Fibroblast of pulmonary artery (primary cell): ENCODE measurements at regions not wholly inside any gene's neighbourhood (a gene's known extent, or its start where the extent isn't known, plus 50 kb on each side); places are given as distances from the start of the nearest gene placed in this dataset.

ENCODE experiments used
- DNase-seq: peaks from one replicate; pipeline ENCODE4 v3.0.0-alpha.2; 2010; ENCODE audit warnings: low read depth
- H3K4me3 ChIP-seq: replicated peaks from 2 replicates; pipeline ENCODE4 v1.5.1; 2011; ENCODE audit warnings: low read depth, mild to moderate bottlenecking, control low read depth, low read length, moderate library complexity
- TF ChIP-seq, protein P1 (sequence below): IDR thresholded peaks from 2 replicates; pipeline ENCODE4 v1.5.1; 2011; ENCODE audit warnings: mild to moderate bottlenecking, control low read depth, low read length, inconsistent platforms; ENCODE audit errors: missing control alignments

- H3K4me3 ChIP-seq, result no peak overlapping the region
- DNase-seq, result no peak
- TF ChIP-seq, protein P1, sequence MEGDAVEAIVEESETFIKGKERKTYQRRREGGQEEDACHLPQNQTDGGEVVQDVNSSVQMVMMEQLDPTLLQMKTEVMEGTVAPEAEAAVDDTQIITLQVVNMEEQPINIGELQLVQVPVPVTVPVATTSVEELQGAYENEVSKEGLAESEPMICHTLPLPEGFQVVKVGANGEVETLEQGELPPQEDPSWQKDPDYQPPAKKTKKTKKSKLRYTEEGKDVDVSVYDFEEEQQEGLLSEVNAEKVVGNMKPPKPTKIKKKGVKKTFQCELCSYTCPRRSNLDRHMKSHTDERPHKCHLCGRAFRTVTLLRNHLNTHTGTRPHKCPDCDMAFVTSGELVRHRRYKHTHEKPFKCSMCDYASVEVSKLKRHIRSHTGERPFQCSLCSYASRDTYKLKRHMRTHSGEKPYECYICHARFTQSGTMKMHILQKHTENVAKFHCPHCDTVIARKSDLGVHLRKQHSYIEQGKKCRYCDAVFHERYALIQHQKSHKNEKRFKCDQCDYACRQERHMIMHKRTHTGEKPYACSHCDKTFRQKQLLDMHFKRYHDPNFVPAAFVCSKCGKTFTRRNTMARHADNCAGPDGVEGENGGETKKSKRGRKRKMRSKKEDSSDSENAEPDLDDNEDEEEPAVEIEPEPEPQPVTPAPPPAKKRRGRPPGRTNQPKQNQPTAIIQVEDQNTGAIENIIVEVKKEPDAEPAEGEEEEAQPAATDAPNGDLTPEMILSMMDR, result no peak
These were observed 280.0 kb downstream of the HINT1 start for GRCh38 chr5:130885027-130885426.

DNA sequence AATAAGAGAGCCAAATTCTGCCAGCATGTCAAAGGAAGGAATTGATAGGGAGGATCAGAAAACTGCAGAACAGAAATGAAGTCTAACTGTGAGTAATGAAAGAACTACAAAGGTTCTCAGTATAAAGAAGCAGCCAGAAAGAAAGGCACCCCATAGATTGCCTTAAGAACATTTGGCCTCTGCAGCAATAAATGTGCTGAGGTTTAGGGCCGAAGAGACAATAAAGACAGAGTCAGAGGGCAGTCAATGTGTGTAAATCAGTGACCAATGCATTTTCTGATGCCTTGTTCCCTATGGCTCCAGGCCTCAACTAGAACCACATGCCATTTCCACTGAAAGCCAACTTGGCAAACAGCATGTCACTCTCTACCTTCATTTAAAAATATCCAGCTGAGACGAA is 281.0 kb downstream of the HINT1 start:
- H3K4me3 ChIP-seq, result no peak overlapping the region
- DNase-seq, result no peak
- TF ChIP-seq, protein P1, result no peak

DNA sequence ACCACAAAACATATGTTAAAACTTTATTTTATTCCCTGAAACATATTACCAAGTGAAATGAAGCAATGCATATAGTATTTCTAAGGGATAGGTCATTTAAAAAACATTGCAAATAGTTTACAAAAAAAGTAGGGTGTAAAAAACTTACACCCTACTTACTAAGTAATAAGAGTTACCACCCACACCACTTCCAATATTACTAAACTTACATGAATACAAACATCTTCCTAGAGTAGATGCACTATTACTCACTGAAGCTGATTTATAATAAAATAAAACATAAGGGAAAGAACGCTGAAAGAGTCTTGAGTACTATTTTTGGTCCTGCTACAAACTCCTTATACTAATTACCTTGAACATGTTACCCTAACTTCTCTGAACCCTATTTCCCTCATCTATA is 289.4 kb downstream of the HINT1 start:
- no peak for DNase-seq
- TF ChIP-seq, protein P1, result no peak
- H3K4me3 ChIP-seq, result no peak overlapping the region

DNA sequence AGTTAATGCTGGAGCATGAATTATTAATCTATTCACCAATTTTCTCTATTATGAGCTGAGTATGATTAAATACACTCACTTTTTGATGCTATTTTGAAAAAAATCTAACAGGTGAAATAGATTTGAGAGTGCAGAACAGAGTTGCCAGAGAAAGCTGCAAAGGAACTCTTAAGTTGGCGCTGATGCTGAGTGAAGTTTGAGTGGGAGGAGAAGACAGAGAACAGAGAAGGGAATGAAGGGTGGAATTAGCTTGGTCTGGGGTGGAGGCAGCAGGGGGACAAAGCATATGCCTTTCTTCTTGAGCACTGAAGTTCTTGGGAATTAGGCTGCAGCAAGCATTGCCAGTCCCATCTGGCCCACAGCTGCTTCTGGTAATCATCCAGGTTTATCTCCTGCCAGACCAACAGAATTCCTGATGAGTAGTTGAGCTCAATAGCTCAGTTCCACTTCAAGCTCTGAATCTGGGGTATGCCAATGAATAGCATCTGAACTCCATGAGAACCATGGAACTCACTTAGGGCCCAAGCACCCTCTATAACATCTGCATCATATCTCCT is 290.1 kb downstream of the HINT1 start:
- no peak overlapping the region for H3K4me3 ChIP-seq
- DNase-seq, result no peak
- TF ChIP-seq, protein P1, result no peak

DNA sequence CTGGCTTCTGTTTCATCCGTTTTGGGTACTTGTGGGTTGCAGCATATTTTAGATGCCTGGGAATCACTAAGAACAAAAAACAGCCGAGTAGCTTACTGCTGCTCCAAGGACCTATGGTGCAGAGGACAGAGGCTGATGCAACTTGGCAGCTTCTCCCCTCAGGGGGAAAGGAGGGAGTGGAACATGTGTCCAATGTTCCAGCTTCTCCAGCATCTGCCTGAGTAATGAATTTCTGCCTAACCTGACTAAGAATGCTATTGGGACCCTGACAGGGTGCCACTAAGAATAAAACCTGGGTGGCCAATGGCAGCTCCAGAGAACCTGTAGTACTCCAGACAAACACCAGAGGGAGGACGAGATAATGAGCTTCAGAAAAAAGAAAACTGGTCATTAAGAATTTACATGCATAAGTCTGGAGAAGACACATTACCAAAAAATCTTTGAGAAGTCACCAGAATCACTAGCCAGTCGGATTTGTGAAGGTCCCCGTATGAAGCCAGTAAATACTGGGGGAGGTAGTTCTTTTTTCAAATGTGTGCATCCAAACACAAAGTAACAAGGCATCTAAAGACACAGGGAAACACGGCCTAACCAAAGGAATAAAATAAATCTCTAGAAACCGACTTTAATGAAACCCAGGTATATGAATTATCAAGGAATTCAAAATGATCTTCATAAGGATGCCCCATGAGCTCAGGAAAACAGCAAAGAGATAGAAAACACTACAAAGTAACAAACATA is 293.5 kb downstream of the HINT1 start:
- TF ChIP-seq, protein P1, result peak; percentile 67
- no peak overlapping the region for H3K4me3 ChIP-seq
- DNase-seq, result peak; percentile 34

- TF ChIP-seq, protein P1, result no peak
- no peak for DNase-seq
- H3K4me3 ChIP-seq, result no peak overlapping the region
These were observed 294.4 kb downstream of the HINT1 start for GRCh38 chr5:130870691-130871090.

DNA sequence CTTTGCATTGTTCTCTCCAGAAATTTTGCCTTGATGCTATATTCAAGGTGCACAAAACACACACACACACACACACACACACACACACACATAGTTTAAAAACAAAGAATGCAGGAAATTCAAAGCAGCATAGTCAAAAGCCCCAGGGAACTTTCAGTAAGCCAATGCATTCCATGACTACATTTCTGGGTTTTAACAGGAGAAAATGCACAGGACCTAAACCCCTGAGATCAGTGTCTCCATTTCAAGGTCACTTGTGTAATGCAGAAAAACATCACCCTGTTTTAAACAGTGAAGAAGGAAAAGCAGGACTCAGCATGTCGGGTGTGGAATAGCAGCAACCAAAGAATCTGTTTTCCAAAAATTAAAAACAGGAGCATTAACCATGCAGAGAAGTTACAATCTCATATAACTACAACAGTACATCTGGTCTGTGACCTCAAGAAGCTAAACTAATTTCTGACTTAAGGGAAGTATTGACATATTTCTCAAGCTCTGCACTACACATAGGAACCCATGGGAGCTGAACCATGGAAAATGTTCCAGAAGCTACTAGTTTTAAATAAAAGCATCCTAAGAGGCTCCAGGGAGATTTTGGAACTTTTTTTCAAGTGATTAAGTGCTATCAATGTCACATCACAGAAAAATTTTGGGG is 296.7 kb downstream of the HINT1 start:
- peak; percentile 59 for DNase-seq
- H3K4me3 ChIP-seq, result no peak overlapping the region
- TF ChIP-seq, protein P1, result no peak
